ENCODE measurements at regions not wholly inside any gene's neighbourhood (a gene's known extent, or its start where the extent isn't known, plus 50 kb on each side); places are given as distances from the start of the nearest gene placed in this dataset.

DNA sequence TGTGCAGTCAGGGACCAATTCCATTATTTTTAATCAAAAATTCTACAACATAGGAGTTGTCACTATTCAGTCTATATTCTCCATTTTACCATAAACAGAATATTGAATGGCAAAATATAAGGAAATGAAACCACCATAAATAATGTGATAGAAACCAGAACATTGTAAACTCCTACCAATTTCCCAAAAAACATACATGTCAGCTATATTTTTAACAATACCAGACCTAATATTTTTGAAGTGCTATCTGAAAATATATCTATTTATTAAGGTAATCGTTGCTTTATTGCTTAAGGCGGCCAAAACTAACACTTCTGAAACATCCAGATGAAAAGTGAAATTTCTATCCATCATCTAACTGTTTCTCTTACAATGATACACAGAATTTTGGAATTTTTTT is 123.0 kb upstream of the C11orf58 start:
- H3K27ac ChIP-seq (ENCODE audit: low read depth, low read length, poor library complexity, severe bottlenecking): no peak overlapping the region
- no peaks in the 10 kb centered on the region for H3K79me2 ChIP-seq (ENCODE audit: insufficient read depth, low read length)
- no peaks in the 10 kb centered on the region for H3K9me3 ChIP-seq (ENCODE audit: low read length)
- H3K27me3 ChIP-seq (ENCODE audit: insufficient read depth, low read length): no peaks in the 10 kb centered on the region; the same call in 1 of the 2 replicates
- H3K4me1 ChIP-seq (ENCODE audit: insufficient read depth, low read length, severe bottlenecking): no peaks in the 10 kb centered on the region
- no peaks in the 10 kb centered on the region for H4K20me1 ChIP-seq (ENCODE audit: insufficient read depth, low read length)
- H2AFZ ChIP-seq (ENCODE audit: low read length): no peak overlapping the region
- H3F3A ChIP-seq (ENCODE audit: insufficient read depth, low read length): no peaks in the 10 kb centered on the region
- H3K9ac ChIP-seq (ENCODE audit: low read length): no peak overlapping the region
- no peak overlapping the region for H3K4me2 ChIP-seq (ENCODE audit: low read length)
- no peaks in the 10 kb centered on the region for H3K36me3 ChIP-seq (ENCODE audit: insufficient read depth, low read length)
- H3K4me3 ChIP-seq (ENCODE audit: low read depth, low read length, poor library complexity, severe bottlenecking): no peak overlapping the region
- TF ChIP-seq, protein P1, sequence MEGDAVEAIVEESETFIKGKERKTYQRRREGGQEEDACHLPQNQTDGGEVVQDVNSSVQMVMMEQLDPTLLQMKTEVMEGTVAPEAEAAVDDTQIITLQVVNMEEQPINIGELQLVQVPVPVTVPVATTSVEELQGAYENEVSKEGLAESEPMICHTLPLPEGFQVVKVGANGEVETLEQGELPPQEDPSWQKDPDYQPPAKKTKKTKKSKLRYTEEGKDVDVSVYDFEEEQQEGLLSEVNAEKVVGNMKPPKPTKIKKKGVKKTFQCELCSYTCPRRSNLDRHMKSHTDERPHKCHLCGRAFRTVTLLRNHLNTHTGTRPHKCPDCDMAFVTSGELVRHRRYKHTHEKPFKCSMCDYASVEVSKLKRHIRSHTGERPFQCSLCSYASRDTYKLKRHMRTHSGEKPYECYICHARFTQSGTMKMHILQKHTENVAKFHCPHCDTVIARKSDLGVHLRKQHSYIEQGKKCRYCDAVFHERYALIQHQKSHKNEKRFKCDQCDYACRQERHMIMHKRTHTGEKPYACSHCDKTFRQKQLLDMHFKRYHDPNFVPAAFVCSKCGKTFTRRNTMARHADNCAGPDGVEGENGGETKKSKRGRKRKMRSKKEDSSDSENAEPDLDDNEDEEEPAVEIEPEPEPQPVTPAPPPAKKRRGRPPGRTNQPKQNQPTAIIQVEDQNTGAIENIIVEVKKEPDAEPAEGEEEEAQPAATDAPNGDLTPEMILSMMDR (IDR thresholded peaks at IDR 0.05; ENCODE audit: low read length): no peak
- no peak for TF ChIP-seq EZH2 (IDR thresholded peaks at IDR 0.05; ENCODE audit: borderline replicate concordance, low read length)
- no peaks in the 10 kb centered on the region for H3K9me2 ChIP-seq (ENCODE audit: low read depth, low read length)

DNA sequence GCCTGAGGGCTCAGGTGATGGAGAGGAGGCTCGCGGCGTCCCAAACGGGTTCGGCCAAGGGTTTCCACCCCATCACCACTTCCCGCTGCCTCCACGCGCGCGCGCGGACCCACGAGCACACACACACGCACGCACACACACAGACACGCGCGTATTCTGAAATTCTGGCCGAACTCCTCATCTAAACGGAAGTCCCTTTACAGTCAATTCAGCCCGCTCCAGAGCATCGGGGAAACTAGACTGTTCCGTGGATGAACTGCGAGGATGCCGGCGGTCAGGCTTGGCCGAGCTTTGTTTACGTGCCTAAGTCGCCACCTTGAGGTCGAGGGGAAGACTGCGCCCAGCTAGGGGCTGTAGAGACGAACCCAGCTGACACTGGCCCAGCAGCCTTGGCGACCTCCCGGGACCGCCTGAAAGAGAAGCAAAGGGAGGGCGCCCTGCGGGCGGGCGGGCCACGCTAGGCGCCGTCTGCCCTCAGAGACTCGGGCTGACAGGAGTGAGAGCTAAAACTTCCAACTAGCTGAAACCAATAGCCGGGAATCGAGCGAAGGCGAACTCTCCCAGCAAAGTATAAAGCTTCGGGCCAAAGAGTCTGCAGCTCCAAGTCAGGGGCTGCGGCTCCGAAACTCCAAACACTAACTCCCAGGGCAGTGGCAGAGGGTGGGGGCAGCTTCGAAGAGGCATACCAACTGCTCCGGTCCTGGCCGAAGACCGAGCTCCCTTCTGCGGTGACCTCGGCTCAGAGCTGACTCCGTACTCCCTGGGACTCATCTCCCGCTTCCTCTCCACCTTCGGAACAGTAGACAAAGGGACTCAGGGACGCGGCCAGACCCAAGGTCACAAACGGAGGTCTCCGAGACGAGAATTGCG is 124.7 kb upstream of the C11orf58 start:
- Histone ChIP-seq H3K36me3 (ENCODE audit: insufficient read depth, low read length) (no peaks in the 10 kb centered on the region), H3K9me2 (ENCODE audit: low read depth, low read length) (no peaks in the 10 kb centered on the region), H2AFZ (ENCODE audit: low read length) (no peak overlapping the region), H3K27me3 (ENCODE audit: insufficient read depth, low read length) (no peaks in the 10 kb centered on the region; the same call in 1 of the 2 replicates), H3K79me2 (ENCODE audit: insufficient read depth, low read length) (no peaks in the 10 kb centered on the region), H3K27ac (ENCODE audit: low read depth, low read length, poor library complexity, severe bottlenecking) (no peak overlapping the region), H3F3A (ENCODE audit: insufficient read depth, low read length) (no peaks in the 10 kb centered on the region), H3K9ac (ENCODE audit: low read length) (no peak overlapping the region), H3K9me3 (ENCODE audit: low read length) (no peaks in the 10 kb centered on the region), H3K4me2 (ENCODE audit: low read length) (no peak overlapping the region), H4K20me1 (ENCODE audit: insufficient read depth, low read length) (no peaks in the 10 kb centered on the region), H3K4me1 (ENCODE audit: insufficient read depth, low read length, severe bottlenecking) (no peaks in the 10 kb centered on the region), H3K4me3 (ENCODE audit: low read depth, low read length, poor library complexity, severe bottlenecking) (no peak overlapping the region)
- TF ChIP-seq EZH2 (IDR thresholded peaks at IDR 0.05; ENCODE audit: borderline replicate concordance, low read length): no peak
- TF ChIP-seq, protein P1 (IDR thresholded peaks at IDR 0.05; ENCODE audit: low read length): peak; percentile 74

DNA sequence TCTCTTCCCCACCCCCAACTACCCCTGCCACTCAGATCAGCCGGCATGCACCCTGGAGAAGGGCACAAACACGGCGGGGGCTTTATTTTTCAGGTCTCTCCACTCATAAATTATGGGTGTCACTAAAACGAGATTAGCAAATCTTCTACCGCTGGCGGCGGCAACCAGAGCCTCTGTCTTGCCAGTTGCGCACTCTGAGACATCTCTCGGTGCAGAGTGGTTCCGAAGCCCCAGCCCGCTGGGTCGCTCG is 125.3 kb upstream of the C11orf58 start:
- Histone ChIP-seq H3K9me2 (ENCODE audit: low read depth, low read length) (no peaks in the 10 kb centered on the region), H3K4me3 (ENCODE audit: low read depth, low read length, poor library complexity, severe bottlenecking) (no peak overlapping the region), H3K4me2 (ENCODE audit: low read length) (no peak overlapping the region), H4K20me1 (ENCODE audit: insufficient read depth, low read length) (no peaks in the 10 kb centered on the region), H3K4me1 (ENCODE audit: insufficient read depth, low read length, severe bottlenecking) (no peaks in the 10 kb centered on the region), H3K27me3 (ENCODE audit: insufficient read depth, low read length) (no peaks in the 10 kb centered on the region; the same call in 1 of the 2 replicates), H3K9ac (ENCODE audit: low read length) (no peak overlapping the region), H2AFZ (ENCODE audit: low read length) (no peak overlapping the region), H3K79me2 (ENCODE audit: insufficient read depth, low read length) (no peaks in the 10 kb centered on the region), H3K27ac (ENCODE audit: low read depth, low read length, poor library complexity, severe bottlenecking) (no peak overlapping the region), H3K9me3 (ENCODE audit: low read length) (no peaks in the 10 kb centered on the region), H3F3A (ENCODE audit: insufficient read depth, low read length) (no peaks in the 10 kb centered on the region), H3K36me3 (ENCODE audit: insufficient read depth, low read length) (no peaks in the 10 kb centered on the region)
- TF ChIP-seq, protein P1 (IDR thresholded peaks at IDR 0.05; ENCODE audit: low read length): no peak
- no peak for TF ChIP-seq EZH2 (IDR thresholded peaks at IDR 0.05; ENCODE audit: borderline replicate concordance, low read length)

Measured in OCI-LY1 (cell line).